ENCODE measurements at regions not wholly inside any gene's neighbourhood (a gene's known extent, or its start where the extent isn't known, plus 50 kb on each side); places are given as distances from the start of the nearest gene placed in this dataset.

GRCh38 chr9:108258640-108259039 is 597.1 kb downstream of the ACTL7B start (continued):
- TF ChIP-seq ZNF462 (CRISPR knock-in tag; IDR thresholded peaks at IDR 0.05) (no peak), CREB1 (CRISPR knock-in tag; IDR thresholded peaks at IDR 0.05; ENCODE audit: low read depth) (no peak), CTCF (conservative IDR thresholded peaks at IDR 0.05; ENCODE audit: low read depth in 2 of 2) (no peak), NANOG (IDR thresholded peaks at IDR 0.05; ENCODE audit: borderline replicate concordance) (no peak)

GRCh38 chr9:108257382-108257781 is 598.4 kb downstream of the ACTL7B start:
- ATAC-seq (no peak), DNase-seq (ENCODE audit: low spot score) (no peak)
- no peaks in the 10 kb centered on the region for H3K36me3 ChIP-seq (ENCODE audit: insufficient read depth)
- H2AFZ ChIP-seq: no peak overlapping the region
- TF ChIP-seq JUNB (IDR thresholded peaks at IDR 0.05; ENCODE audit: unreplicated experiment): no peak
- no peaks in the 10 kb centered on the region for H3K27me3 ChIP-seq (ENCODE audit: insufficient read depth)
- no peaks in the 10 kb centered on the region for H3F3A ChIP-seq (replicated peaks; ENCODE audit: low read depth)
- H3K27ac Mint-ChIP-seq: no peak overlapping the region
- H3K27me3 Mint-ChIP-seq (ENCODE audit: insufficient read depth, low read depth, poor library complexity): no peaks in the 10 kb centered on the region
- H3K27ac ChIP-seq (ENCODE audit: low read depth): no peak overlapping the region
- H3K4me2 ChIP-seq: no peak overlapping the region
- no peaks in the 10 kb centered on the region for H3K4me1 Mint-ChIP-seq
- no peaks in the 10 kb centered on the region for H4K20me1 ChIP-seq (replicated peaks; ENCODE audit: insufficient read depth)
- H3K79me2 ChIP-seq (replicated peaks; ENCODE audit: insufficient read depth): no peaks in the 10 kb centered on the region
- no peaks in the 10 kb centered on the region for H3K9me3 Mint-ChIP-seq
- no peaks in the 10 kb centered on the region for H3K4me1 ChIP-seq (ENCODE audit: insufficient read depth)
- H3K36me3 Mint-ChIP-seq (ENCODE audit: low read depth): no peaks in the 10 kb centered on the region
- H3K4me3 ChIP-seq: no peak overlapping the region
- no peak overlapping the region for H3K4me3 Mint-ChIP-seq
- H3K9me2 ChIP-seq (ENCODE audit: insufficient read depth): no peaks in the 10 kb centered on the region; the same call in 1 of the 2 replicates

Data from GM23338 (cell line).